ENCODE measurements at regions not wholly inside any gene's neighbourhood (a gene's known extent, or its start where the extent isn't known, plus 50 kb on each side); places are given as distances from the start of the nearest gene placed in this dataset.

GRCh38 chr10:45220931-45221330 lies 94.5 kb downstream of the OR13A1 start:
- DNase-seq, result no peak
- Histone ChIP-seq H3K27me3 (no peaks in the 10 kb centered on the region), H3K27ac (no peak overlapping the region), H3K4me1 (no peaks in the 10 kb centered on the region), H3K4me3 (no peak overlapping the region), H3K9me3 (no peaks in the 10 kb centered on the region), H3K36me3 (no peaks in the 10 kb centered on the region)
- no peak for ATAC-seq (ENCODE audit: low FRiP score in 2 of 2)
- TF ChIP-seq CTCF (IDR thresholded peaks at IDR 0.05) (no peak), POLR2AphosphoS5 (IDR thresholded peaks at IDR 0.05) (no peak), POLR2A (IDR thresholded peaks at IDR 0.05) (no peak), EP300 (IDR thresholded peaks at IDR 0.05) (no peak)

- Histone ChIP-seq H3K9me3 (peaks cover 0 to 1% (median 0%) of the 10 kb centered on the region in 4 donors), H3K27me3 (no peaks in the 10 kb centered on the region), H3K36me3 (no peaks in the 10 kb centered on the region), H3K4me1 (no peaks in the 10 kb centered on the region), H3K27ac (no peak overlapping the region), H3K4me3 (no peak overlapping the region)
- TF ChIP-seq POLR2AphosphoS5 (IDR thresholded peaks at IDR 0.05) (no peak), POLR2A (IDR thresholded peaks at IDR 0.05) (no peak), CTCF (IDR thresholded peaks at IDR 0.05) (no peak), EP300 (IDR thresholded peaks at IDR 0.05) (no peak)
- ATAC-seq (ENCODE audit: low FRiP score in 2 of 2) (peak; percentile 29 to 57), DNase-seq (peak in 1 of 2 donors; percentile 80)
- 84 to 86% methylated on average over 44 to 50 of the region's 50 CpGs for WGBS, 2 donors
These were observed 91.1 kb downstream of the OR13A1 start for GRCh38 chr10:45224219-45224841.

- TF ChIP-seq POLR2A (IDR thresholded peaks at IDR 0.05) (no peak), EP300 (IDR thresholded peaks at IDR 0.05) (no peak), CTCF (IDR thresholded peaks at IDR 0.05) (no peak), POLR2AphosphoS5 (IDR thresholded peaks at IDR 0.05) (no peak)
These were observed 88.4 kb downstream of the OR13A1 start for GRCh38 chr10:45227042-45227441.

GRCh38 chr10:45227456-45227855 lies 88.0 kb downstream of the OR13A1 start:
- H3K4me1 ChIP-seq, result no peaks in the 10 kb centered on the region
- no peaks in the 10 kb centered on the region for H3K36me3 ChIP-seq
- no peaks in the 10 kb centered on the region for H3K27me3 ChIP-seq
- peaks cover 5 to 10% (median 9%) of the 10 kb centered on the region in 4 donors for H3K9me3 ChIP-seq
- no peak overlapping the region for H3K4me3 ChIP-seq
- no peak for ATAC-seq (ENCODE audit: low FRiP score in 2 of 2)
- TF ChIP-seq POLR2AphosphoS5 (IDR thresholded peaks at IDR 0.05) (no peak), POLR2A (IDR thresholded peaks at IDR 0.05) (no peak), EP300 (IDR thresholded peaks at IDR 0.05) (no peak), CTCF (IDR thresholded peaks at IDR 0.05) (no peak)
- no peak overlapping the region for H3K27ac ChIP-seq
- DNase-seq, result no peak
- WGBS, 2 donors, result 53 to 58% methylated on average over 1 of the region's 1 CpG

More at GRCh38 chr10:45227042-45227441, 88.4 kb downstream of the OR13A1 start:
- DNase-seq, result no peak
- H3K27me3 ChIP-seq, result no peaks in the 10 kb centered on the region
- ATAC-seq (ENCODE audit: low FRiP score in 2 of 2), result no peak
- no peaks in the 10 kb centered on the region for H3K4me1 ChIP-seq
- H3K27ac ChIP-seq, result no peak overlapping the region
- 52 to 71% methylated on average over 2 of the region's 2 CpGs for WGBS, 2 donors
- H3K36me3 ChIP-seq, result no peaks in the 10 kb centered on the region
- no peak overlapping the region for H3K4me3 ChIP-seq
- peaks cover 5 to 10% (median 9%) of the 10 kb centered on the region in 4 donors for H3K9me3 ChIP-seq

GRCh38 chr10:45229823-45230222 lies 85.6 kb downstream of the OR13A1 start:
- no peak for DNase-seq
- Histone ChIP-seq H3K4me1 (no peaks in the 10 kb centered on the region), H3K9me3 (peaks cover 5 to 10% (median 9%) of the 10 kb centered on the region in 4 donors), H3K36me3 (no peaks in the 10 kb centered on the region), H3K27ac (no peak overlapping the region), H3K27me3 (no peaks in the 10 kb centered on the region), H3K4me3 (no peak overlapping the region)
- no peak for TF ChIP-seq CTCF (IDR thresholded peaks at IDR 0.05)
- no peak for TF ChIP-seq POLR2A (IDR thresholded peaks at IDR 0.05)
- TF ChIP-seq POLR2AphosphoS5 (IDR thresholded peaks at IDR 0.05), result no peak
- no peak for TF ChIP-seq EP300 (IDR thresholded peaks at IDR 0.05)
- 79 to 86% methylated on average over 1 of the region's 1 CpG for WGBS, 2 donors
- no peak for ATAC-seq (ENCODE audit: low FRiP score in 2 of 2)

Data from upper lobe of left lung (tissue), 6 donors.